ENCODE measurements at regions not wholly inside any gene's neighbourhood (a gene's known extent, or its start where the extent isn't known, plus 50 kb on each side); places are given as distances from the start of the nearest gene placed in this dataset.

DNA sequence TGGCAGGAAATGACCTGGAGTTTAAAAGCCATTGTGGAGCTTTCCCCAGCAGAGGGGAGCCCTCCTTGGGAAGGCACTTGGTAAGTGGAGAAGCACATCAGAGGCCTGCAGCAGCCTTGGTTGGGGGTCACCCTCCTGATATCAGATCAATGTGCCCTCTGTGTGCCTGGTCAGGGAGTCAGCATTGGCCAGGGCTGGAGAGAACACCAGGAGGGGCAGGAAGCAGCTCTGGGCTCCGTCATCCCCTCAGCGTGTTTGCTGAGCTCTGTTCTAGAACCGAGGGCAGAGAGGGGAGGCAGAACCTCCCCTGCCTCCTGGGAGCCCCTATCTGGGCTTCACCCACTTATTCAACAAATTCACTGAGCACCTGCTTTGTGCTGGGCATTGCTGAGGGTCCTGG, 846.0 kb downstream of the TBC1D22A start:
- H3K9ac ChIP-seq (ENCODE audit: low read length), result no peak overlapping the region
- no peaks in the 10 kb centered on the region for H3K27me3 ChIP-seq (ENCODE audit: low read length)
- H4K20me1 ChIP-seq (ENCODE audit: insufficient read depth, low read depth, low read length), result no peaks in the 10 kb centered on the region
- H2AFZ ChIP-seq (ENCODE audit: low read length), result no peak overlapping the region
- no peak overlapping the region for H3K4me3 ChIP-seq (ENCODE audit: low read length)
- H3K4me2 ChIP-seq (ENCODE audit: low read depth, low read length, poor library complexity, severe bottlenecking), result no peak overlapping the region
- no peaks in the 10 kb centered on the region for H3K36me3 ChIP-seq (ENCODE audit: insufficient read depth, low read length)
- no peaks in the 10 kb centered on the region for H3K4me1 ChIP-seq (ENCODE audit: low read length)
- H3K9me3 ChIP-seq (ENCODE audit: low read length), result no peaks in the 10 kb centered on the region
- no peak for DNase-seq
- no peaks in the 10 kb centered on the region for H3K9me2 ChIP-seq (replicated peaks; ENCODE audit: insufficient read depth, low read length)
- H3K27ac ChIP-seq (ENCODE audit: low read length), result no peak overlapping the region
- no peaks in the 10 kb centered on the region for H3K79me2 ChIP-seq (ENCODE audit: low read length)

DNA sequence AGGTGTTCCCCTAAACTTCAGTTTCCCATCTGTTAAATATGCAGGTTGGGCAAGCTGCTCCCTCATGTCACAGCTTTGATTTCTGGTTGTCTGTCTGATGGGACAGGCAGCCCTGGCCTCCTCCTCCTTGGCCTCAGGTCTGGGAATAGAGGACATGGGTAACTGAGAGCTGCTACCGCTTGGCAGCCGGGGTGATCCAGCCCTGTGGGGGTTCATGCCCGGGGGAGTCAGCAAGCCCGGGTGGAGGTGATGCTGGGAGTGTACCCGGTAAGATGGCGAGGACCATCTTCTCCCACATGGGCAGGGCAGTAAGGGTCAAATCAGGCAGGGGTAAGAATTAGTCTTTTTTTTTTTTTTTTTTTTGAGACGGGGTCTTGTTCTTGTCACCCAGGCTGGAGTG, 845.0 kb downstream of the TBC1D22A start:
- no peak for DNase-seq
- Histone ChIP-seq H3K9ac (ENCODE audit: low read length) (no peak overlapping the region), H3K79me2 (ENCODE audit: low read length) (no peaks in the 10 kb centered on the region), H3K27me3 (ENCODE audit: low read length) (no peaks in the 10 kb centered on the region), H2AFZ (ENCODE audit: low read length) (no peak overlapping the region), H3K4me3 (ENCODE audit: low read length) (no peak overlapping the region), H3K27ac (ENCODE audit: low read length) (no peak overlapping the region), H3K9me2 (replicated peaks; ENCODE audit: insufficient read depth, low read length) (no peaks in the 10 kb centered on the region), H3K36me3 (ENCODE audit: insufficient read depth, low read length) (no peaks in the 10 kb centered on the region), H4K20me1 (ENCODE audit: insufficient read depth, low read depth, low read length) (no peaks in the 10 kb centered on the region), H3K9me3 (ENCODE audit: low read length) (no peaks in the 10 kb centered on the region), H3K4me2 (ENCODE audit: low read depth, low read length, poor library complexity, severe bottlenecking) (no peak overlapping the region), H3K4me1 (ENCODE audit: low read length) (no peaks in the 10 kb centered on the region)

DNA sequence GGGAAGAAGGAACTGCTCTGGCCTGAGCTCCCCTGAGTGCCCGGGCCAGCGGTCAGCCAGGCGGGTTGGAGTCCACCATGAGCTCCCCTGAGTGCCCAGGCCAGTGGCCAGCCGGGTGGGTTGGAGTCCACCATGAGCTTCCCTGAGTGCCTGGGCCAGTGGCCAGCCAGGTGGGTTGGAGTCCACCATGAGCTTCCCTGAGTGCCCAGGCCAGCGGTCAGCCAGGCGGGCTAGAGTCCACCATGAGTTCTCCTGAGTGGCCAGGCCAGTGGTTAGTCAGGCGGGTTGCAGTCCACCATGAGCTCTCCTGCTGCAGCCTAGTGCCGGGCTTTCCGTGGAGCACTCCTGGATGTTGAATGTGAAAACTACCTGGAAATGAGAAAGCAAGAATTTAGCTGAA, 844.0 kb downstream of the TBC1D22A start:
- no peaks in the 10 kb centered on the region for H3K79me2 ChIP-seq (ENCODE audit: low read length)
- no peaks in the 10 kb centered on the region for H3K4me1 ChIP-seq (ENCODE audit: low read length)
- H3K4me2 ChIP-seq (ENCODE audit: low read depth, low read length, poor library complexity, severe bottlenecking), result no peak overlapping the region
- H3K9ac ChIP-seq (ENCODE audit: low read length), result no peak overlapping the region
- no peak overlapping the region for H3K27ac ChIP-seq (ENCODE audit: low read length)
- no peaks in the 10 kb centered on the region for H3K9me2 ChIP-seq (replicated peaks; ENCODE audit: insufficient read depth, low read length)
- no peaks in the 10 kb centered on the region for H3K27me3 ChIP-seq (ENCODE audit: low read length)
- H2AFZ ChIP-seq (ENCODE audit: low read length), result no peak overlapping the region
- H3K4me3 ChIP-seq (ENCODE audit: low read length), result no peak overlapping the region
- DNase-seq, result no peak
- no peaks in the 10 kb centered on the region for H3K9me3 ChIP-seq (ENCODE audit: low read length)
- H3K36me3 ChIP-seq (ENCODE audit: insufficient read depth, low read length), result no peaks in the 10 kb centered on the region
- no peaks in the 10 kb centered on the region for H4K20me1 ChIP-seq (ENCODE audit: insufficient read depth, low read depth, low read length)

DNA sequence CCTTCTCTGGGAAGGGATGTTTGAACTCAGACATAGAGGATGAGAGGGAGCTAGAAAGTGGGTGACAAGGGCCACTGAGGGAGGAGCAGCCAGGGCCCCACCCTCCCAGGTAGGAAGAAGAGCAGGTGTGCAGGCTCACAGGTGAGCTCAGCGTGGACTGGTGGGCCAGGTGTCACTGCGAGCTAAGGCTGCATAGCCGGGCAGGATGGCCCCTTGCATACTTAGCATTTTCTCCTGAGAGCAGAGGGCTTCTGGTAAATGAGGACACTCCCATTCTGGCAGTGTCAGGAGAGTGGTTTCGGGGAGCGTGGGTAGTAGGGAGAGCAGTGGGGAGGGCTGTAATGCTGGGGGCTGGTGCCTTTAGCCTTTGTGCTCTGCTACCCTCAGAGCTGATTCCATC, 843.4 kb downstream of the TBC1D22A start:
- H3K4me1 ChIP-seq (ENCODE audit: low read length), result no peaks in the 10 kb centered on the region
- H3K79me2 ChIP-seq (ENCODE audit: low read length), result no peaks in the 10 kb centered on the region
- H3K27me3 ChIP-seq (ENCODE audit: low read length), result no peaks in the 10 kb centered on the region
- no peak overlapping the region for H3K4me3 ChIP-seq (ENCODE audit: low read length)
- no peaks in the 10 kb centered on the region for H4K20me1 ChIP-seq (ENCODE audit: insufficient read depth, low read depth, low read length)
- no peak for DNase-seq
- no peaks in the 10 kb centered on the region for H3K9me2 ChIP-seq (replicated peaks; ENCODE audit: insufficient read depth, low read length)
- no peaks in the 10 kb centered on the region for H3K36me3 ChIP-seq (ENCODE audit: insufficient read depth, low read length)
- no peak overlapping the region for H3K4me2 ChIP-seq (ENCODE audit: low read depth, low read length, poor library complexity, severe bottlenecking)
- no peak overlapping the region for H2AFZ ChIP-seq (ENCODE audit: low read length)
- no peak overlapping the region for H3K9ac ChIP-seq (ENCODE audit: low read length)
- no peaks in the 10 kb centered on the region for H3K9me3 ChIP-seq (ENCODE audit: low read length)
- H3K27ac ChIP-seq (ENCODE audit: low read length), result no peak overlapping the region

DNA sequence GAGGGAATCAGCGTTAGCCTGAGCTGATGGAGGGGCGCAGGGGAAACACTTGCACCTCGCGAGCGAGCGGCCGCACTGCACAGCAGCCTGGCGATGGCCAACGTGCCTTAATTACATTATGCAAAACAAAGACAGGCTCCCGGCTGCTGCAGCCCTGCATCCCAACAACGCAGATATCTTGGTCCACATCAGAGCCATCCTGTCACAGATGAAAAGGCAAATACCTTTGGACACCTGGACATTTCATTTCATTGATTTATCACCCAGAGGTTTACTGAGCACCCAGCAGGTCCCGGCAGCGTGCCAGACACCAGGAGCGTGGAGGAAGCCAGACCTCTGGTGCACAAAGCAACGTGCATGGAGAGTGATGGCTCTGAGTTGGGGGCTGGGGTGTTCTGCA, 843.0 kb downstream of the TBC1D22A start:
- no peaks in the 10 kb centered on the region for H4K20me1 ChIP-seq (ENCODE audit: insufficient read depth, low read depth, low read length)
- H3K79me2 ChIP-seq (ENCODE audit: low read length), result no peaks in the 10 kb centered on the region
- H2AFZ ChIP-seq (ENCODE audit: low read length), result no peak overlapping the region
- H3K4me3 ChIP-seq (ENCODE audit: low read length), result no peak overlapping the region
- no peaks in the 10 kb centered on the region for H3K9me3 ChIP-seq (ENCODE audit: low read length)
- H3K27ac ChIP-seq (ENCODE audit: low read length), result no peak overlapping the region
- H3K4me2 ChIP-seq (ENCODE audit: low read depth, low read length, poor library complexity, severe bottlenecking), result no peak overlapping the region
- no peak overlapping the region for H3K9ac ChIP-seq (ENCODE audit: low read length)
- no peaks in the 10 kb centered on the region for H3K9me2 ChIP-seq (replicated peaks; ENCODE audit: insufficient read depth, low read length)
- no peaks in the 10 kb centered on the region for H3K27me3 ChIP-seq (ENCODE audit: low read length)
- H3K36me3 ChIP-seq (ENCODE audit: insufficient read depth, low read length), result no peaks in the 10 kb centered on the region
- DNase-seq, result no peak
- H3K4me1 ChIP-seq (ENCODE audit: low read length), result no peaks in the 10 kb centered on the region

DNA sequence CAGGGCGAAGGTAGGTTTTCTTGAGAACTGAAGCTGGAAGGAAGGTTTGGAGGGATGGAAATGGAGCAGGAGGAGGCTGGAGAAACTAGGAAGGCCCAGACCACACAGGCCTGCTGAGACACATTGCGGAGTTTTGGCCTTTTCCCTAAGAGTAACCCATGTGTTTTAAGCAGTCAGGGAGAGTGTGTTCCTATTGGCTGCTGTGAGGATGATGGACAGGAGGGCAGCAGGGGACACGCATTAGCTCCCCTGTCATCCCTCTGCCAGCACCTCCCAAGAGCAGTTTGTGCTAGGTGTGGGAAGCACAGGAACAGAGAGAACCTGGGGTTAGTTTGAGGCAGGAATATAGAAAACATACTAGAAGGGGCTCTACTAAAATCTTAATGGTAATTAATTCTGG, 842.1 kb downstream of the TBC1D22A start:
- H3K4me2 ChIP-seq (ENCODE audit: low read depth, low read length, poor library complexity, severe bottlenecking), result no peak overlapping the region
- H4K20me1 ChIP-seq (ENCODE audit: insufficient read depth, low read depth, low read length), result no peaks in the 10 kb centered on the region
- no peak for DNase-seq
- H3K79me2 ChIP-seq (ENCODE audit: low read length), result no peaks in the 10 kb centered on the region
- H3K27me3 ChIP-seq (ENCODE audit: low read length), result no peaks in the 10 kb centered on the region
- H3K9ac ChIP-seq (ENCODE audit: low read length), result no peak overlapping the region
- H3K4me1 ChIP-seq (ENCODE audit: low read length), result no peaks in the 10 kb centered on the region
- no peaks in the 10 kb centered on the region for H3K9me3 ChIP-seq (ENCODE audit: low read length)
- H3K27ac ChIP-seq (ENCODE audit: low read length), result no peak overlapping the region
- H3K9me2 ChIP-seq (replicated peaks; ENCODE audit: insufficient read depth, low read length), result no peaks in the 10 kb centered on the region
- no peak overlapping the region for H3K4me3 ChIP-seq (ENCODE audit: low read length)
- H3K36me3 ChIP-seq (ENCODE audit: insufficient read depth, low read length), result no peaks in the 10 kb centered on the region
- no peak overlapping the region for H2AFZ ChIP-seq (ENCODE audit: low read length)

DNA sequence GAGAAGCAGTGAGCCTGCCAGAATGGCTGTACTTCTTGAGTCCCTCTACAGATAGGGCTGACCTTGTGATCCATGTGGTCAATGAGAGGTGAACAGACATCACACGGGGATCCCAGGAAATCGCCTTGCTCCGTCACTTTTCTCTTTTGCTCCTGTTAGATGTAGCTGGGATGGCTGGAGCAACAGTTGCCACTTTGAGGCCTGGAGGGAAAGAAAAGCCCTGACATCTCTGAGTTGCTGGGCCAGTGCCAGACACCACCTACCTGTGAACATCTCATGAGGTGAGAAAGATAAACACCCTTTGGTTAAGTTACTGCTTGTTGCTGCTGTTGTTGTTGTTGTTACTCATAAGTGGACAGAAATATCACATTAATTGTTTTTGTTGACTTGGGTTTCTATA, 840.3 kb downstream of the TBC1D22A start:
- H3K79me2 ChIP-seq (ENCODE audit: low read length), result no peaks in the 10 kb centered on the region
- H3K4me1 ChIP-seq (ENCODE audit: low read length), result no peaks in the 10 kb centered on the region
- H4K20me1 ChIP-seq (ENCODE audit: insufficient read depth, low read depth, low read length), result no peaks in the 10 kb centered on the region
- H3K36me3 ChIP-seq (ENCODE audit: insufficient read depth, low read length), result no peaks in the 10 kb centered on the region
- H3K9ac ChIP-seq (ENCODE audit: low read length), result no peak overlapping the region
- no peaks in the 10 kb centered on the region for H3K9me2 ChIP-seq (replicated peaks; ENCODE audit: insufficient read depth, low read length)
- no peaks in the 10 kb centered on the region for H3K9me3 ChIP-seq (ENCODE audit: low read length)
- H3K4me3 ChIP-seq (ENCODE audit: low read length), result no peak overlapping the region
- no peak for DNase-seq
- H3K27ac ChIP-seq (ENCODE audit: low read length), result no peak overlapping the region
- H3K4me2 ChIP-seq (ENCODE audit: low read depth, low read length, poor library complexity, severe bottlenecking), result no peak overlapping the region
- H3K27me3 ChIP-seq (ENCODE audit: low read length), result no peaks in the 10 kb centered on the region
- no peak overlapping the region for H2AFZ ChIP-seq (ENCODE audit: low read length)

DNA sequence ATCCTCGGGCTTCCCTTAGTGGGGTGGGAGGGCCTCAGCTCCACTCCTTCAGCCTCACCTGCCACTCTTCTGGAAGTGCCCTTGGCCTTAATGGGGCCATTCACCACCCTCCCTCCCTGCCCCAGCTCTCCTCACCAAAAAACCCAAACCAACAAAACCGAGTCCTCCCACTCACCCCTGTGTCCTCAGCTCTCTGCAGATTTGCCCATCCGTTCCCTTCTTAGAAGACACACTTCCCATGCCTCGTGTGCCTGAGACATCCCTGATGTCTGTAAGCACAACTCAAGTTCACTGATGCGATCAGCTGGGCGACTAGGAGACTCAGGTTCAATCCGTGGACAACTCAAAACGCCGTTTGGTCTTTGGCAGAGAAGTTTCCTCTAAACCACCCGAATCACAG, 839.2 kb downstream of the TBC1D22A start:
- H3K4me3 ChIP-seq (ENCODE audit: low read length), result no peak overlapping the region
- H2AFZ ChIP-seq (ENCODE audit: low read length), result no peak overlapping the region
- H3K4me2 ChIP-seq (ENCODE audit: low read depth, low read length, poor library complexity, severe bottlenecking), result no peak overlapping the region
- DNase-seq, result no peak
- no peak overlapping the region for H3K27ac ChIP-seq (ENCODE audit: low read length)
- no peaks in the 10 kb centered on the region for H4K20me1 ChIP-seq (ENCODE audit: insufficient read depth, low read depth, low read length)
- no peaks in the 10 kb centered on the region for H3K79me2 ChIP-seq (ENCODE audit: low read length)
- no peaks in the 10 kb centered on the region for H3K27me3 ChIP-seq (ENCODE audit: low read length)
- H3K9me2 ChIP-seq (replicated peaks; ENCODE audit: insufficient read depth, low read length), result no peaks in the 10 kb centered on the region
- H3K36me3 ChIP-seq (ENCODE audit: insufficient read depth, low read length), result no peaks in the 10 kb centered on the region
- no peaks in the 10 kb centered on the region for H3K4me1 ChIP-seq (ENCODE audit: low read length)
- H3K9me3 ChIP-seq (ENCODE audit: low read length), result no peaks in the 10 kb centered on the region
- no peak overlapping the region for H3K9ac ChIP-seq (ENCODE audit: low read length)

Data from Karpas-422 (cell line).